PFSK-1 (cell line): ENCODE measurements at regions not wholly inside any gene's neighbourhood (a gene's known extent, or its start where the extent isn't known, plus 50 kb on each side); places are given as distances from the start of the nearest gene placed in this dataset.

Experiments
- FOXP2 ChIP-seq: optimal IDR thresholded peaks from 2 replicates; pipeline ENCODE3; 2011; ENCODE audit warnings: borderline replicate concordance, control low read depth, inconsistent platforms; ENCODE audit not compliant: insufficient read depth; ENCODE audit errors: extremely low read length, extremely low read depth
- POLR2AphosphoS5 ChIP-seq: IDR thresholded peaks from 2 replicates; pipeline ENCODE4 v1.6.1; 2012; ENCODE audit warnings: low read depth, mild to moderate bottlenecking, control low read depth, low read length, moderate library complexity
- REST ChIP-seq, 2 experiments: IDR thresholded peaks; 2 replicates each; pipeline versions ENCODE4 v1.6.1 to v1.8.0; 2011 to 2012; ENCODE audit warnings: low read depth in 2 of 2, low read length in 2 of 2, control low read depth in 1 of 2, inconsistent platforms in 1 of 2, mild to moderate bottlenecking in 1 of 2, moderate library complexity in 1 of 2; ENCODE audit not compliant: insufficient read depth in 1 of 2
- SIN3A ChIP-seq: IDR thresholded peaks from 2 replicates; pipeline ENCODE4 v1.6.1; 2012; ENCODE audit warnings: mild to moderate bottlenecking, low read length, moderate library complexity, borderline replicate concordance; ENCODE audit not compliant: insufficient read depth
- TAF1 ChIP-seq: IDR thresholded peaks from 2 replicates; pipeline ENCODE4 v1.6.1; 2012; ENCODE audit warnings: low read length, control low read depth, borderline replicate concordance; ENCODE audit not compliant: insufficient read depth

DNA sequence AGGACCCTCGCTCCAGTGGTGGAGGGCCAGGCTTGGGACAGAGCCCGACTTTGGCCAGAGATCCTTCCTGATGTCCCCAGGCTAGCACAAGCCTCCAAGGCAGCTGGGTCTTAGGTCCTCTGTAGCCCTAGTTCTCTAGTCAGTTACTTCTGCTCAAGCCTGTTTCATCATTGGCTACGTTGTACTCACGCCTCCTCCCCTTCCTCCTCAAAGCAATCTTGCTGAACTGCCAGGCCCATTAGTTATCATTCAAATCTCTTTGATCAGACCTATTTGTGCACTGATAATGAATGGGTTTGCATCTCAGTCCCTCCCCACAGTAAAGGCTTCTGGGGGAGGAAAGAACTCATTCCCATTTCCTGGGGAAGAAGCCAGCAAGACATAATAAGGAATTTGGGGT is 256.8 kb downstream of the NFATC2 start:
- no peak for TF ChIP-seq SIN3A

DNA sequence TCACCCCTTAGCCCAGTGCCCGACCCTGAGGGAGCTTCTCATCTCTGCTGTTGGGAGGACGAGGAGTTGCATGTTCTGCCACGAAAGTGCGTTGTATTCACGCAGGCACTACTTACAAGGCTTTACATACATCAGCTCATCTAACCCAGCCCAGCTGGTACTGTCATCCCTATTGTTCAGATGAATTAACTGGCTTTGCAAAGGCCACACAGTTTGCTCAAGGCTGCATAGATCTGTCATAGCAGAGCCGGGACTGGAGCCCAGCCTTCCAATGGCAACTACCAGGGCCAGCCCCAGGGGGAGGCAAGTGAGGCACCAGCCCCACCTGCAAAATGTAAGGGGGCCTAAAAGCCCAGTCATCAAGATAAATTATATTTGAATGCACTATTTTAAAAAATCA is 257.6 kb downstream of the NFATC2 start:
- TF ChIP-seq POLR2AphosphoS5 (no peak), FOXP2 (no peak), SIN3A (no peak), REST (IDR thresholded peaks at IDR 0.05; ENCODE audit: insufficient read depth in 1 of 2, low read depth in 2 of 2, low read length in 2 of 2) (no peak), TAF1 (no peak)

DNA sequence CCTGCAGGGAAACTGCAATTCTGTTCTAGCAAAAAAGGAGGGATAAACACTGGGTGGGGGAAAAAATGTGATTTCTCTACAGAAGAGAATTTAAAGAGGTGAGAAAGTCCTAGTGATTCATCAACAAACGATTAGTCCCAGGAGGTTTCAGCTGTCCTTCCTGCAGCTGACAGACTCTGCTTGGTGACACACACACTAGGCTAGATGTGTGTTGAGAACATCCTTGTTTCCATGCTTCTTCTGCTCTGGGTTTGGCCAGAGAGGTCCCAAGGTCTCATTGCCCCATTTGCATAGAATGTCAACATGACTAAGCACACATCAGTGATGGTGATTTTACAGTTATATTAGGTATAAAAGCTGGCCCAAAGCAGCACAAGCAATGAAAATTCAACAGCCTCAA is 258.3 kb downstream of the NFATC2 start:
- TF ChIP-seq SIN3A (no peak), POLR2AphosphoS5 (no peak), FOXP2 (no peak)

GRCh38 chr20:51281521-51281920 is 258.6 kb upstream of the KCNG1 start:
- no peak for TF ChIP-seq REST (IDR thresholded peaks at IDR 0.05; ENCODE audit: insufficient read depth in 1 of 2, low read depth in 2 of 2, low read length in 2 of 2)
- no peak for TF ChIP-seq TAF1
- TF ChIP-seq POLR2AphosphoS5: no peak
- no peak for TF ChIP-seq SIN3A
- TF ChIP-seq FOXP2: no peak

DNA sequence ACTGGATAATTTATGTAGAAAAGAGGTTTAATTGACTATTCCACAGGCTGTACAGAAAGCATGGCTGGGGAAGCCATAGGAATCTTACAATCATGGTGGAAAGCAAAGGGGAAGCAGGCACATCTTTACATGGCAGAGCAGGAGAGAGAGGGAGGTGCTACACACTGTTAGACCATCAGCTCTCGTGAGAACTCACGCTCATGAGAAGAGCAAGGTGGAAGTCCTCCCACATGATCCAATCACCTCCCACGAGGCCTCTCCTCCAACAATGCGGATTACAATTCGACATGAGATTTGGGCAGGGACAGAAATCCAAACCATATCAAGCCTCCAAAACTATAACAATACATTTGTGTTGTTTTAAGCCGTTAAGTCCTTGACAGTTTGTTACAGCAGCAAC is 257.1 kb upstream of the KCNG1 start:
- no peak for TF ChIP-seq TAF1
- no peak for TF ChIP-seq POLR2AphosphoS5
- no peak for TF ChIP-seq FOXP2

DNA sequence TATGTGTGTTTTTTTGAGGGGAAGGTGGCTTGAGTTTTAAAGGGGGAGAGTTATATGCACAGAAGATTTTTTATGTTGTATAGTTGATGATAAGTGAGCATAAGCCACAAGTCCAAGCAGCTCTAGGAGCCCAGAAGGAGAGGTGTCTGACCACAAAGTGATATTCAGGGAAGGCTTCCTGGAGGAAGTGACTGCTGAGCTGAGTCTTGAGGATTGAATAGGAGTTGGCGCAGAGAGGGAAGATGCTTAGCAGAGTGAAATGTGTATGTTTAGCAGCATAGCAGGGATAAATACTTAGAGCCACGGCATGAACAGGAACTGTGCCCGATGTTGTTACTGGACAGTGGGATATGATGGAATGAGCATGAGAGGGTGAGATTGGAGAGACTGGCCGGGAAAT is 255.1 kb upstream of the KCNG1 start:
- no peak for TF ChIP-seq TAF1
- TF ChIP-seq FOXP2: no peak
- no peak for TF ChIP-seq REST (IDR thresholded peaks at IDR 0.05; ENCODE audit: insufficient read depth in 1 of 2, low read depth in 2 of 2, low read length in 2 of 2)
- TF ChIP-seq SIN3A: no peak
- TF ChIP-seq POLR2AphosphoS5: no peak

GRCh38 chr20:51276296-51276695 is 253.4 kb upstream of the KCNG1 start:
- no peak for TF ChIP-seq REST (IDR thresholded peaks at IDR 0.05; ENCODE audit: insufficient read depth in 1 of 2, low read depth in 2 of 2, low read length in 2 of 2)
- no peak for TF ChIP-seq POLR2AphosphoS5
- TF ChIP-seq FOXP2: no peak
- TF ChIP-seq SIN3A: no peak
- TF ChIP-seq TAF1: no peak
